HFFc6 (cell line): ENCODE measurements at regions not wholly inside any gene's neighbourhood (a gene's known extent, or its start where the extent isn't known, plus 50 kb on each side); places are given as distances from the start of the nearest gene placed in this dataset.

Source experiments
- DNase-seq: peaks from one replicate; pipeline ENCODE4 v3.0.0-alpha.2; 2018
- H3K27ac Mint-ChIP-seq: 2 replicates; pipeline ENCODE4 v1.8.0; 2020; ENCODE audit warnings: mild to moderate bottlenecking, mixed read lengths
- H3K27me3 Mint-ChIP-seq: 2 replicates; pipeline ENCODE4 v1.8.0; 2021; ENCODE audit warnings: mild to moderate bottlenecking, moderate library complexity, mixed read lengths; ENCODE audit not compliant: insufficient read depth
- H3K36me3 Mint-ChIP-seq: 2 replicates; pipeline ENCODE4 v1.8.0; 2021; ENCODE audit warnings: low read depth, mixed read lengths
- H3K4me1 Mint-ChIP-seq: 2 replicates; pipeline ENCODE4 v1.8.0; 2020; ENCODE audit warnings: low read depth, mixed read lengths
- H3K4me3 Mint-ChIP-seq: 2 replicates; pipeline ENCODE4 v1.8.0; 2020; ENCODE audit warnings: mild to moderate bottlenecking, moderate library complexity, mixed read lengths
- H3K9me3 Mint-ChIP-seq: 2 replicates; pipeline ENCODE4 v1.8.0; 2020; ENCODE audit warnings: mild to moderate bottlenecking, mixed read lengths
- TF ChIP-seq, protein P1 (sequence below): fragments of 200-600 bp; sonication (generic); IDR thresholded peaks from 2 replicates; pipeline ENCODE4 v1.5.0; 2021; ENCODE audit warnings: antibody characterized with exemption, mild to moderate bottlenecking

DNA sequence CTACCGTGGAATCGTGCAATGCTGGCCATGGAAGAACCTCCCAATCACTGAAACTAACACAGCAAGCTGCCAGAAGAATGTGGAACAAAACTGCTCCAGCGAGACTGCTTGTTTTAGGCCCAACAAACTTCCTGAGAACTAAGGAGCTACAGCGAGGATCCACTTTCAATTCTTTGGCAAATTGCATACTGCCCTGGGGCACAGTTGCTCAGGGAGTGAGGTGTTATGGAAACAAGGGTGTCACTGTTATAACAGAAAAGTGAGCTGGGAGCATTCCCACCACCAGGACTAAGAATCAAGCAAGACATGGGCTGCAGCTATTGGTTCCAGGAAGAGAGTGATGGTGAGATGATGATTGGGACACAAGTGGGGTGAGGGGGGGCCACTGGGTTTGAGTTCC lies 1606.1 kb upstream of the FLRT2 start:
- Mint-ChIP-seq H3K36me3 (no peaks in the 10 kb centered on the region), H3K27ac (no peak overlapping the region), H3K27me3 (no peaks in the 10 kb centered on the region), H3K9me3 (peaks cover 28% of the 10 kb centered on the region), H3K4me1 (no peaks in the 10 kb centered on the region), H3K4me3 (no peak overlapping the region)
- DNase-seq: no peak
- TF ChIP-seq, protein P1, sequence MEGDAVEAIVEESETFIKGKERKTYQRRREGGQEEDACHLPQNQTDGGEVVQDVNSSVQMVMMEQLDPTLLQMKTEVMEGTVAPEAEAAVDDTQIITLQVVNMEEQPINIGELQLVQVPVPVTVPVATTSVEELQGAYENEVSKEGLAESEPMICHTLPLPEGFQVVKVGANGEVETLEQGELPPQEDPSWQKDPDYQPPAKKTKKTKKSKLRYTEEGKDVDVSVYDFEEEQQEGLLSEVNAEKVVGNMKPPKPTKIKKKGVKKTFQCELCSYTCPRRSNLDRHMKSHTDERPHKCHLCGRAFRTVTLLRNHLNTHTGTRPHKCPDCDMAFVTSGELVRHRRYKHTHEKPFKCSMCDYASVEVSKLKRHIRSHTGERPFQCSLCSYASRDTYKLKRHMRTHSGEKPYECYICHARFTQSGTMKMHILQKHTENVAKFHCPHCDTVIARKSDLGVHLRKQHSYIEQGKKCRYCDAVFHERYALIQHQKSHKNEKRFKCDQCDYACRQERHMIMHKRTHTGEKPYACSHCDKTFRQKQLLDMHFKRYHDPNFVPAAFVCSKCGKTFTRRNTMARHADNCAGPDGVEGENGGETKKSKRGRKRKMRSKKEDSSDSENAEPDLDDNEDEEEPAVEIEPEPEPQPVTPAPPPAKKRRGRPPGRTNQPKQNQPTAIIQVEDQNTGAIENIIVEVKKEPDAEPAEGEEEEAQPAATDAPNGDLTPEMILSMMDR: no peak

DNA sequence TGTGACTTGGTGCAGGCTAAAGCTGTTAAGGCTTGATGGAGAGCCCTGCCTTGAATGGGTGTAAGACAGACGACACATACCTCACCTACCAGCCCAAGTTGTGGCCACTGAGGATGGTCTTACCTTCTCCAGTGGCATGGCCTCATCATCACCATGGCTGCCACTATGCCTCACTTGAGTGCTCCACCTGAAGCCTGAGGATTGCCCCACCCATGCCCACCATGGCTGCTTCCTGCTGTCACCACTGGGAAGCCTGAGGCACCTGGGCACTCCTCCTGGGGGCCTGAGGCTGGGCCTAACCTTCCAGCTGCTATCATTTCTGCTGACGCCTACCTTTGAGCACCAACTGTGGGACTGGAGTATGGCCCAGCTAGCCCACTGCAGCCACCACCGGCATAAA lies 1605.7 kb upstream of the FLRT2 start:
- Mint-ChIP-seq H3K9me3 (peaks cover 25% of the 10 kb centered on the region), H3K4me3 (no peak overlapping the region), H3K4me1 (no peaks in the 10 kb centered on the region), H3K27ac (no peak overlapping the region), H3K36me3 (no peaks in the 10 kb centered on the region), H3K27me3 (no peaks in the 10 kb centered on the region)
- TF ChIP-seq, protein P1: no peak
- no peak for DNase-seq

DNA sequence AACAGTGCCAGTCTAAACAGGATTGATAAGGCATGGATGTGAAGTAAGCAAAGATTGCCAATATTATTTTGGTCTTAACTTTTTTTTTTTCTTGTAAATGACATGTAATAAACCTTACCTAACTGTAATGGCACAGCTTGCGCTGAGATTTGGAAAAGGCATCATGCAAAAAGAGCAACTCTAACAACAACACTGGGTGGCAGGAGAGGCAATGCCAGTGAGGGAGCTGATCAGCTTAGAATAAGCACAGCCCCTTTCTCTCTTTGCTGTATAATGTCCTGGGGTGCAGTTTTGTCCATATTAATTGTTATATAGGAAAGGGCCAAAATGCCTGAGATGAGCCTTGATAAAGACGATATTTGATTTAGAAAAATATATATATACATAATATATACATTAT lies 1589.7 kb upstream of the FLRT2 start:
- Mint-ChIP-seq H3K4me3 (no peak overlapping the region), H3K36me3 (peaks cover 6% of the 10 kb centered on the region; the same call in 1 of the 2 replicates), H3K27ac (no peak overlapping the region), H3K27me3 (no peaks in the 10 kb centered on the region), H3K9me3 (peaks cover 27% of the 10 kb centered on the region), H3K4me1 (no peaks in the 10 kb centered on the region)
- DNase-seq: no peak
- TF ChIP-seq, protein P1: no peak

DNA sequence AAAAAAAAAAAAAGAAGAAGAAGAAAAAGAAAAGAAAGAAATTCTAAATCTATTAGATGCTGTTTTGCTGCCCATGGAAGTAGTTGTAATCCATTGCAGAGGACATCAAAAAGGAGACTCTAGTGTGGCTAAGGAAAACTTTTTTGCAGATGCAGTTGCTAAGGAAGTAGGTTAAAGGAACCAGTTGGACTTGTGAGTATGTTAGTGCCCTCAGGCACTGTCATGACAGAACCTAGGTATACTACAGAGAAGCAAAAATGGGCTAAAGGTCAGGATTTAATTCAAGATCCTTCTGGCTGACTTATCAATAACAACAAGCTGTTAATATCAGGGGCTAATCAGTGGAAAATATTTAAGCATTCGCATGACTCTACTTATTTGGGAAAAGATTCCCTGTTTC lies 1571.6 kb upstream of the FLRT2 start:
- Mint-ChIP-seq H3K4me1 (no peaks in the 10 kb centered on the region), H3K4me3 (no peak overlapping the region), H3K36me3 (no peaks in the 10 kb centered on the region), H3K27me3 (no peaks in the 10 kb centered on the region; the same call in 1 of the 2 replicates), H3K9me3 (peaks cover 35% of the 10 kb centered on the region), H3K27ac (no peak overlapping the region)
- TF ChIP-seq, protein P1: no peak
- DNase-seq: no peak

DNA sequence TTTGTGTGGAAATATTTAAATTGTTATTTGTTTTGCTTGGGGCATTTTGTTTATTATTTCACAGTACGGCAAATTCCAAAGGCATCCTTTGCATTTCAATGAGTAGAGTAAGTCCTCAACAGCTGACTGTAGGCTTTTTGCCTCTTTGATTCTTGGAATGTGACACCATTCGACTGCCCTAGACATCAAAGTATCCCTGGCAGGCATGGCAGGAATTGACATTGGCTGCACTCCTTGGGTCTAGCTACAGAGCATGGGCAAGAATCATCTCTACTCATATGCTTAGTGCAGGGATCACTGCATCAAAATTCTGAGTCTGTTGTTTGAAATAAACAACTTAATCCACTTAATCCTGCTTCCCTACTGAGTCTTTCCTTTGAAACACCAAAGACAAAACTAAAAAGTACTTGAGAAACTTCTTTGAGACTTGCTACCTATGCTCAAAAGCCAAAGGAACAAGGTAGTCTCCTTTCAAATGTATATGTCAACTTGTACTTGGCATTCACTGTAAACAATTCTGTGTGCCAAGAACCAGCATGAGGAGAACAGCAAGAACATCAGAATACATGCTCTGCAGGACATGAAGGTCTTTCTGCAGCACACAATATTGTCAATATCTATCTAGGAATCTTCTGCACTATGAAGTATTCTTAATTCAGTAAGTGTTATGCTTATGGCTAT lies 1569.0 kb upstream of the FLRT2 start:
- H3K4me1 Mint-ChIP-seq: no peaks in the 10 kb centered on the region
- TF ChIP-seq, protein P1: no peak

More for the DNA sequence above, 1569.0 kb upstream of the FLRT2 start:
- DNase-seq: no peak
- Mint-ChIP-seq H3K4me3 (no peak overlapping the region), H3K27ac (no peak overlapping the region), H3K36me3 (no peaks in the 10 kb centered on the region), H3K9me3 (peaks cover 34% of the 10 kb centered on the region), H3K27me3 (no peaks in the 10 kb centered on the region; the same call in 1 of the 2 replicates)
